GM10266 (cell line): ENCODE measurements at regions not wholly inside any gene's neighbourhood (a gene's known extent, or its start where the extent isn't known, plus 50 kb on each side); places are given as distances from the start of the nearest gene placed in this dataset.

Experiments
- DNase-seq: peaks from one replicate; pipeline ENCODE4 v3.0.0; 2012; ENCODE audit errors: extremely low spot score
- TF ChIP-seq, protein P1 (sequence below): IDR thresholded peaks from 2 replicates; pipeline ENCODE4 v1.5.1; 2012; ENCODE audit warnings: mild to moderate bottlenecking, low read depth; ENCODE audit not compliant: control insufficient read depth, insufficient read depth; ENCODE audit errors: missing control alignments

DNA sequence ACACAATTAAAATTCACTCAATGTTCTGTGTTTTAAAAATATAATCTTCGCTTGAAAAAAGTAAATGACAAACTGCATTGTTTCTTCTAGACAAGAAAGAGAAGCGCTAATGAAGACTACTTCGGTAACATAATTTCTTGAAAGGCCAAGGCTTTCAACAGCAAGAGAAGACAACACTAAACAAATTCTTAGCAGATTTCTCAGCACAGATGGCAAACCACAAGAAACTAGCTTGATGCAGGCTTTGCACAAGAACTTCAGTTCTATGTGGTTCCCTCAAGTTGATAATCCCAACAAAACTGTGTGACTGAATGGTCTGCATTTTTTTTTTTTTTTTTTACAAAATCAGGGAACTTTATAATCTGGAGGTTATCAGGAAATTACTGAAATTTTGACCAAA, 447.4 kb upstream of the NRSN1 start:
- no peak for DNase-seq
- TF ChIP-seq, protein P1, sequence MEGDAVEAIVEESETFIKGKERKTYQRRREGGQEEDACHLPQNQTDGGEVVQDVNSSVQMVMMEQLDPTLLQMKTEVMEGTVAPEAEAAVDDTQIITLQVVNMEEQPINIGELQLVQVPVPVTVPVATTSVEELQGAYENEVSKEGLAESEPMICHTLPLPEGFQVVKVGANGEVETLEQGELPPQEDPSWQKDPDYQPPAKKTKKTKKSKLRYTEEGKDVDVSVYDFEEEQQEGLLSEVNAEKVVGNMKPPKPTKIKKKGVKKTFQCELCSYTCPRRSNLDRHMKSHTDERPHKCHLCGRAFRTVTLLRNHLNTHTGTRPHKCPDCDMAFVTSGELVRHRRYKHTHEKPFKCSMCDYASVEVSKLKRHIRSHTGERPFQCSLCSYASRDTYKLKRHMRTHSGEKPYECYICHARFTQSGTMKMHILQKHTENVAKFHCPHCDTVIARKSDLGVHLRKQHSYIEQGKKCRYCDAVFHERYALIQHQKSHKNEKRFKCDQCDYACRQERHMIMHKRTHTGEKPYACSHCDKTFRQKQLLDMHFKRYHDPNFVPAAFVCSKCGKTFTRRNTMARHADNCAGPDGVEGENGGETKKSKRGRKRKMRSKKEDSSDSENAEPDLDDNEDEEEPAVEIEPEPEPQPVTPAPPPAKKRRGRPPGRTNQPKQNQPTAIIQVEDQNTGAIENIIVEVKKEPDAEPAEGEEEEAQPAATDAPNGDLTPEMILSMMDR = no peak

DNA sequence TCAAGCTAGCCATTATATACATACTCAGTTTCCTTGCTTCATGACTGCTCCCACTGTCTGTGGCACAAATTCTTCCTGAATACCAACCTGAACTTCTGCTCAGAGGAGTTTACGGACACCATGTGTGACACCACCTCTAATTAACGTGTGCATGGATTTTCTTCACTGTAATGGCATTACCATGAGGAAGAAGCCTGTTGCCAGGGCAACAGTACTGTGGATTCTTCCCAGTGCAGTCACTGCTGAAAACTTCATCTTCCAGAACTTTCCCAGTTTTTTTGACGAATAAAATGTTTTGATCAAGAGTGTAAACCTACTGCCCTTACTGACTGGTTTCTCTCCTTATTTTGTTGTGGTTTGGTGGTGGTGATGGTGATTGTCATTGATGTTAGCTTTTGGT, 444.3 kb upstream of the NRSN1 start:
- no peak for DNase-seq
- TF ChIP-seq, protein P1 = no peak

DNA sequence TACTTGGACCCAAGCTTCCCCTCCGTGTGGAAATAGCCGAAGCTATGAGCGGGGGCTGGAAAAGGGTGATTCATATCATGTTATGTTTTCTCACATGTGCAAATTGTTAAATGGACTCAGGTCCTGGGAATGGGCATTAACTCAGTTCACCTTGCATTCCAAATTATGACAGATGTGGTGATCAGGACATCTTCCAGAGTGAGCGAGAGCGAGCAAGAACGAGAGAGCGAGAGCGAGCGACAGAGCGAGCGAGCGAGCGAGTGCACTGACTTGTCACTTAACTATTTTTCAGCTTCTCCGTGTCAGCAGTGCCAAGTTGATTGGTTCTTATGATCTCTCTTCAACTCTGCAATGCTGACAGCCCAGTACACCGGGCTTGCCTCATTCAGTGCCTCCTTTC, 437.4 kb upstream of the NRSN1 start:
- TF ChIP-seq, protein P1 = no peak
- no peak for DNase-seq

DNA sequence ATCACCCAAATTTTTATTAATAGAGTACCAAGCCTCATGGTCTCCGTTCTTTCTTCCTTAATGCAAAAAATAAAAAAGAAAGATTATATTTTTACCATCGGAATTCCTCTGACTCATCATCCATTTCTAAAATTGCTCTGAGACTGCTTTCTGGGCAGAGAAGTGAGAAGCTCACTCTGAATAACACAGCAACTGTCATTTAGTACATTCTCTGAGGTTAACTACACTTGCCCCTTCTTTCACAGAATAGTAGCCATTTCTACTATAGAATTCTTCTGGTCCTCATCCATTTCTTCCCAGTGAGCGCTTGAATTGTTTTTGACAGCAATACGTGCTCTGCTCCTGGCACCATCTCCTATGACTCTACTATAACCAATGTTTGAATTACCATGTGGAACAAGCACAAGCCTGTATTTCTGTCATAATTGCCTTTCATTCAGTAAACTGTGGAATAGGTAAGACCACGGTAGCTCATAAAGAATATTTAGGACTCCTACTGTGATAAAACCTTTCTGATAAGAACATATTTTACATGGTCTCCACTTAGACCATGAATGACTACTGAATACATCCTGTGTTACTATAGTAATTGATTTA, 435.5 kb upstream of the NRSN1 start:
- TF ChIP-seq, protein P1 = no peak
- DNase-seq = no peak

DNA sequence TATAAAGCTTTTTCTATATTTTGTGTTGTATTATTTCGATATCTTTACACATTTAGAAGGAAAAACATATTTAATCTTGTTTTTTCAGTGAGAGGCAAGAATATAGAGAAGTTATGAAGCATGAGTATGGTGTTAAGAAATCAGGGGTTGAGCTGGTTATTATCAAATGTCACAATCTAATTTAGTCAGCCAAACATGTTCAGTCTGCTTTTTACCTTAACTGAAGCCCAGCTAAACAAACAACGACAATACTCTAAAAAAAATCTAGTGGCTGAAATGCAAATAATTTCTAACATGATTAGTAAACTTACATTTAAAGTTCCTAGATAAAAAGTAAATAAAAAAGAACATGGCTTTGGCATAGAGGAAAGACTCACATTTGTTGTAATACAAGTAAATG, 433.8 kb upstream of the NRSN1 start:
- DNase-seq = no peak
- TF ChIP-seq, protein P1 = no peak

DNA sequence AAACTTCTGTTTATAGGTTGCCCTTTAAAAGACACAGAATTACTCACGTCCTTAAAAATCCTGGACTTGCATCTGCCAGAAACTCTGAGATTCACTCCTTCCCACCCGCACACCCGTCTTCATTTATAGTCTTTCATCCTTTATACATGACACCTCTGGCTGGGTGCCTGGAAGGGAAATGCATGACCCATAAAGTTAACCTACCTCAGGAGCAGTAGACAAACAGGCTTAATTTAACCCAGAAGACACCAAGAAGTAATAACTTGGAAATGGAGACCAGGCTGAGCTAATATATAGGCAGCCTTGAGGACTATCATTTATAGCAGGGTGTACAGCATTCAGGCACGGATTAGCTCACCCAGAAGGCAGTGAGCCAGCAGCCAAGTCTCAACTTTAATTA, 429.0 kb upstream of the NRSN1 start:
- TF ChIP-seq, protein P1 = no peak
- DNase-seq = no peak

DNA sequence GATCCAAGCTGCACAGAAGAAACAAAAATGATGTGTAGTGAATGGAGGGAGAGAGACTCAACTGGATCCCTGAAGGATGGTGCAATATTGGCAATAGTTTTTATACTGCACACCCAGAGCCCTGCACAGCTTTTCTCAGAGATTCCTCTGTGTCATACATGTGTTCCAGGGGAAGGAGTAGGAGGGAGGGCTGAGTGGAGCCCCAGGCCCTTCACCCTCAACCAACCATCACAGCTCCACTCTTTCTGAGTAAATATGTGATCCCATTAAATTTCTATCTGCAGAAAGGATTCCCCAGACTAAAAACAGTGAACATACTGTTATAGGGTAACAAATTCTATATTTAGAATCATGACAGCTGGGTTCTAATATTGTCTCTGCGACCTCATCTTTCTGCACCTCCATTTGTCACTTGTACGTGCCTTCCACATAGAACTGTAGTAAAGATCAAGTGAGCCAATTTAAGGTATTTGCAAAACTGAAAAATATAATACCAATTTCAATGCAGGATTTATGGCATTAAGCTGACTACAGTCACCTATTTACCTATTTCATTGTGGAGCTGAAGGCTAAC, 421.4 kb upstream of the NRSN1 start:
- DNase-seq = no peak
- TF ChIP-seq, protein P1 = no peak
